ENCODE measurements at regions not wholly inside any gene's neighbourhood (a gene's known extent, or its start where the extent isn't known, plus 50 kb on each side); places are given as distances from the start of the nearest gene placed in this dataset.
"Not testable (repeated sequence)": the region's sequence is repeated elsewhere in the genome, so short reads cannot be mapped to it uniquely, and the experiment has no call there.

- H3K36me3 ChIP-seq (ENCODE audit: low read depth, missing control alignments): no peaks in the 10 kb centered on the region
- peak overlapping the region in 1 of 2 donors; percentile 28 for H3K27ac ChIP-seq
- no peaks in the 10 kb centered on the region for H3K4me1 ChIP-seq
- intact Hi-C loops (cut with DNase I; ENCODE audit: low total_unique reads): no loop called here
- WGBS, 2 donors: 6 to 8% methylated on average over 31 to 39 of the region's 39 CpGs
- H3K4me3 ChIP-seq: peak overlapping the region; percentile 51 to 63
- H3K27me3 ChIP-seq: no peaks in the 10 kb centered on the region
- no peaks in the 10 kb centered on the region for H3K9me3 ChIP-seq
- DNase-seq: peak; percentile 91
- TF ChIP-seq POLR2A (IDR thresholded peaks at IDR 0.05): no peak
- peak; percentile 92 to 94 (median 93) for TF ChIP-seq CTCF (IDR thresholded peaks at IDR 0.05)
Measured at GRCh38 chr12:34218193-34219045, 196.1 kb downstream of the ALG10 start.

- 32 to 36% methylated on average over 26 to 42 of the region's 42 CpGs for WGBS, 2 donors
- no peak for DNase-seq
- no peaks in the 10 kb centered on the region for H3K9me3 ChIP-seq
- peak overlapping the region; percentile 51 to 63 for H3K4me3 ChIP-seq
- H3K27ac ChIP-seq: no peak overlapping the region
- TF ChIP-seq POLR2A (IDR thresholded peaks at IDR 0.05) (no peak), CTCF (IDR thresholded peaks at IDR 0.05) (no peak)
- no peaks in the 10 kb centered on the region for H3K36me3 ChIP-seq (ENCODE audit: low read depth, missing control alignments)
- H3K27me3 ChIP-seq: no peaks in the 10 kb centered on the region
- intact Hi-C loops (cut with DNase I; ENCODE audit: low total_unique reads): no loop called here
- H3K4me1 ChIP-seq: no peaks in the 10 kb centered on the region
Measured at GRCh38 chr12:34219046-34219770, 196.9 kb downstream of the ALG10 start.

- DNase-seq; H3K27ac ChIP-seq; H3K9me3 ChIP-seq; H3K27me3 ChIP-seq; intact Hi-C loops (cut with DNase I; ENCODE audit: low total_unique reads); H3K36me3 ChIP-seq (ENCODE audit: low read depth, missing control alignments); H3K4me1 ChIP-seq: not testable (repeated sequence)
- 65 to 74% methylated on average over 13 of the region's 13 CpGs for WGBS, 2 donors
- H3K4me3 ChIP-seq: peak overlapping the region; percentile 51 to 63
Measured at GRCh38 chr12:34220079-34220478, 197.8 kb downstream of the ALG10 start.

- Histone ChIP-seq H3K9me3 (no peaks in the 10 kb centered on the region), H3K4me1 (no peaks in the 10 kb centered on the region), H3K27me3 (no peaks in the 10 kb centered on the region), H3K4me3 (no peak overlapping the region), H3K27ac (no peak overlapping the region), H3K36me3 (ENCODE audit: low read depth, missing control alignments) (no peaks in the 10 kb centered on the region)
- no peak for TF ChIP-seq POLR2A (IDR thresholded peaks at IDR 0.05)
- no peak for TF ChIP-seq CTCF (IDR thresholded peaks at IDR 0.05)
- DNase-seq: no peak
- intact Hi-C loops (cut with DNase I; ENCODE audit: low total_unique reads): no loop called here
- WGBS, 2 donors: 80 to 84% methylated on average over 3 of the region's 3 CpGs
Measured at GRCh38 chr12:34223640-34224039, 201.3 kb downstream of the ALG10 start.

GRCh38 chr12:34226044-34226443, 203.7 kb downstream of the ALG10 start:
- H3K4me3 ChIP-seq; H3K9me3 ChIP-seq; H3K36me3 ChIP-seq (ENCODE audit: low read depth, missing control alignments); DNase-seq; intact Hi-C loops (cut with DNase I; ENCODE audit: low total_unique reads); H3K27ac ChIP-seq; H3K4me1 ChIP-seq; H3K27me3 ChIP-seq: not testable (repeated sequence)

- DNase-seq; intact Hi-C loops (cut with DNase I; ENCODE audit: low total_unique reads); H3K27me3 ChIP-seq; H3K9me3 ChIP-seq; H3K4me3 ChIP-seq; H3K36me3 ChIP-seq (ENCODE audit: low read depth, missing control alignments); H3K27ac ChIP-seq; H3K4me1 ChIP-seq: not testable (repeated sequence)
- WGBS, 2 donors: 71 to 72% methylated on average over 3 of the region's 3 CpGs
Measured at GRCh38 chr12:34228046-34228445, 205.8 kb downstream of the ALG10 start.

- H3K36me3 ChIP-seq (ENCODE audit: low read depth, missing control alignments); H3K27ac ChIP-seq; H3K4me3 ChIP-seq; H3K4me1 ChIP-seq; DNase-seq; H3K9me3 ChIP-seq; intact Hi-C loops (cut with DNase I; ENCODE audit: low total_unique reads); H3K27me3 ChIP-seq: not testable (repeated sequence)
- WGBS, 2 donors: 83 to 89% methylated on average over 2 of the region's 2 CpGs
Measured at GRCh38 chr12:34229033-34229432, 206.7 kb downstream of the ALG10 start.

Measured in testis (tissue), 2 donors.